ENCODE measurements at regions not wholly inside any gene's neighbourhood (a gene's known extent, or its start where the extent isn't known, plus 50 kb on each side); places are given as distances from the start of the nearest gene placed in this dataset.

- Histone ChIP-seq H3K27ac (ENCODE audit: insufficient read depth, low read length) (no peak overlapping the region), H2BK20ac (ENCODE audit: low read depth, low read length) (no peak overlapping the region), H3K9me3 (ENCODE audit: control insufficient read depth, insufficient read depth, low read length) (no peaks in the 10 kb centered on the region), H2BK15ac (ENCODE audit: low read depth, low read length) (no peak overlapping the region), H2BK120ac (ENCODE audit: low read depth, low read length) (no peak overlapping the region), H3K79me1 (ENCODE audit: low read depth in 1 of 2, low read length in 2 of 2) (no peaks in the 10 kb centered on the region), H2AK9ac (replicated peaks; ENCODE audit: low read depth, low read length, poor library complexity) (no peak overlapping the region), H3K4me3 (ENCODE audit: insufficient read depth, low read depth, low read length) (no peak overlapping the region), H4K5ac (ENCODE audit: low read depth, low read length) (no peak overlapping the region), H3K18ac (ENCODE audit: low read depth, low read length) (no peak overlapping the region), H2AFZ (replicated peaks; ENCODE audit: low read length, poor library complexity) (no peak overlapping the region), H3K14ac (replicated peaks; ENCODE audit: low read depth, low read length) (no peak overlapping the region), H4K20me1 (ENCODE audit: insufficient read depth, low read length) (no peaks in the 10 kb centered on the region), H4K91ac (ENCODE audit: insufficient read depth, low read depth, low read length) (no peak overlapping the region), H3K36me3 (ENCODE audit: control insufficient read depth, insufficient read depth, low read length) (no peaks in the 10 kb centered on the region), H4K8ac (ENCODE audit: low read depth in 2 of 2, low read length in 2 of 2) (no peak overlapping the region), H3K4me2 (ENCODE audit: low read depth, low read length) (no peak overlapping the region), H3K9ac (ENCODE audit: low read depth, low read length) (no peak overlapping the region), H3K4me1 (ENCODE audit: control insufficient read depth, insufficient read depth, low read length) (no peaks in the 10 kb centered on the region), H3K4ac (ENCODE audit: low read depth, low read length) (no peak overlapping the region), H3K23ac (ENCODE audit: low read depth, low read length) (no peak overlapping the region), H2AK5ac (ENCODE audit: low read depth, low read length) (no peak overlapping the region), H3K9me1 (ENCODE audit: insufficient read depth, low read length) (no peaks in the 10 kb centered on the region), H3K56ac (ENCODE audit: extremely low read depth, insufficient read depth, low read length) (no peak overlapping the region), H3K27me3 (ENCODE audit: control insufficient read depth, insufficient read depth, low read length) (no peaks in the 10 kb centered on the region), H2BK5ac (ENCODE audit: low read depth, low read length, poor library complexity, severe bottlenecking) (no peak overlapping the region)
- intact Hi-C loops (cut with micrococcal nuclease) (no loop called here), in situ Hi-C loops (cut with MboI; ENCODE audit: low sequenced_read_pairs) (no loop called here), dilution Hi-C loops (cut with HindIII; ENCODE audit: low sequenced_read_pairs, unreplicated experiment) (no loop called here)
- ATAC-seq (ENCODE audit: low read depth) (no peak), DNase-seq (no peak)
- ChIA-PET CTCF (no interaction called here), POLR2A (ENCODE audit: unreplicated experiment) (no interaction called here)
- no CpG with 5 or more reads among the region's 2 CpGs for WGBS, 2 experiments (ENCODE audit: extremely low coverage in 2 of 2, insufficient read length in 1 of 2)
- BruUV-seq (replicated peaks): no TSS peak
- no peak for TF ChIP-seq FOS (IDR thresholded peaks at IDR 0.05; ENCODE audit: low read depth, low read length)
- TF ChIP-seq, protein P1, sequence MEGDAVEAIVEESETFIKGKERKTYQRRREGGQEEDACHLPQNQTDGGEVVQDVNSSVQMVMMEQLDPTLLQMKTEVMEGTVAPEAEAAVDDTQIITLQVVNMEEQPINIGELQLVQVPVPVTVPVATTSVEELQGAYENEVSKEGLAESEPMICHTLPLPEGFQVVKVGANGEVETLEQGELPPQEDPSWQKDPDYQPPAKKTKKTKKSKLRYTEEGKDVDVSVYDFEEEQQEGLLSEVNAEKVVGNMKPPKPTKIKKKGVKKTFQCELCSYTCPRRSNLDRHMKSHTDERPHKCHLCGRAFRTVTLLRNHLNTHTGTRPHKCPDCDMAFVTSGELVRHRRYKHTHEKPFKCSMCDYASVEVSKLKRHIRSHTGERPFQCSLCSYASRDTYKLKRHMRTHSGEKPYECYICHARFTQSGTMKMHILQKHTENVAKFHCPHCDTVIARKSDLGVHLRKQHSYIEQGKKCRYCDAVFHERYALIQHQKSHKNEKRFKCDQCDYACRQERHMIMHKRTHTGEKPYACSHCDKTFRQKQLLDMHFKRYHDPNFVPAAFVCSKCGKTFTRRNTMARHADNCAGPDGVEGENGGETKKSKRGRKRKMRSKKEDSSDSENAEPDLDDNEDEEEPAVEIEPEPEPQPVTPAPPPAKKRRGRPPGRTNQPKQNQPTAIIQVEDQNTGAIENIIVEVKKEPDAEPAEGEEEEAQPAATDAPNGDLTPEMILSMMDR (conservative IDR thresholded peaks at IDR 0.05; ENCODE audit: low read depth, low read length): no peak
- TF ChIP-seq, protein P2, sequence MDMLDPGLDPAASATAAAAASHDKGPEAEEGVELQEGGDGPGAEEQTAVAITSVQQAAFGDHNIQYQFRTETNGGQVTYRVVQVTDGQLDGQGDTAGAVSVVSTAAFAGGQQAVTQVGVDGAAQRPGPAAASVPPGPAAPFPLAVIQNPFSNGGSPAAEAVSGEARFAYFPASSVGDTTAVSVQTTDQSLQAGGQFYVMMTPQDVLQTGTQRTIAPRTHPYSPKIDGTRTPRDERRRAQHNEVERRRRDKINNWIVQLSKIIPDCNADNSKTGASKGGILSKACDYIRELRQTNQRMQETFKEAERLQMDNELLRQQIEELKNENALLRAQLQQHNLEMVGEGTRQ (IDR thresholded peaks at IDR 0.05; ENCODE audit: low read depth, low read length): no peak
- TF ChIP-seq MXI1 (IDR thresholded peaks at IDR 0.05; ENCODE audit: borderline replicate concordance, low read depth, low read length): no peak
- TF ChIP-seq MAFK (IDR thresholded peaks at IDR 0.05; ENCODE audit: low read depth, low read length): no peak
- no peak for TF ChIP-seq BHLHE40 (IDR thresholded peaks at IDR 0.05; ENCODE audit: low read depth, low read length)
- TF ChIP-seq RCOR1 (IDR thresholded peaks at IDR 0.05; ENCODE audit: insufficient replicate concordance, low read length): no peak
- TF ChIP-seq MAZ (IDR thresholded peaks at IDR 0.05; ENCODE audit: borderline replicate concordance, low read depth, low read length): no peak
- no peak for TF ChIP-seq POLR2A (IDR thresholded peaks at IDR 0.05; ENCODE audit: low read depth, low read length)
- no peak for TF ChIP-seq SMC3 (IDR thresholded peaks at IDR 0.05; ENCODE audit: low read depth, low read length)
- TF ChIP-seq NFE2L2 (IDR thresholded peaks at IDR 0.05; ENCODE audit: low read depth, low read length): no peak
Measured at GRCh38 chr10:36211856-36212255, 569.8 kb upstream of the FZD8 start.

All from IMR-90 (cell line).